GM23248 (cell line): ENCODE measurements at regions not wholly inside any gene's neighbourhood (a gene's known extent, or its start where the extent isn't known, plus 50 kb on each side); places are given as distances from the start of the nearest gene placed in this dataset.

Source experiments
- DNase-seq: peaks from one replicate; pipeline ENCODE4 v3.0.0-alpha.2; 2015
- H2AFZ ChIP-seq: fragments of 200-600 bp; sonication (generic); 2 replicates; pipeline ENCODE4 v1.6.1; 2016; ENCODE audit warnings: antibody characterized with exemption
- H3F3A ChIP-seq: fragments of 200-600 bp; sonication (generic); 2 replicates; pipeline ENCODE4 v1.6.1; 2016; ENCODE audit warnings: mild to moderate bottlenecking, antibody characterized with exemption, mixed run types; ENCODE audit not compliant: insufficient read depth
- H3K27ac ChIP-seq: fragments of 200-600 bp; sonication (generic); 2 replicates; pipeline ENCODE4 v1.5.1; 2016; ENCODE audit warnings: mild to moderate bottlenecking
- H3K27me3 ChIP-seq: fragments of 200-600 bp; sonication (generic); replicated peaks from 2 replicates; pipeline ENCODE4 v1.6.1; 2016; ENCODE audit warnings: mild to moderate bottlenecking; ENCODE audit not compliant: insufficient read depth
- H3K36me3 ChIP-seq: fragments of 200-600 bp; sonication (generic); 2 replicates; pipeline ENCODE4 v1.6.1; 2016; ENCODE audit warnings: low read depth, mild to moderate bottlenecking
- H3K4me1 ChIP-seq: fragments of 200-600 bp; sonication (generic); 2 replicates; pipeline ENCODE4 v1.6.1; 2016; ENCODE audit warnings: mild to moderate bottlenecking; ENCODE audit not compliant: insufficient read depth
- H3K4me2 ChIP-seq: fragments of 200-600 bp; sonication (generic); one replicate; pipeline ENCODE4 v1.6.1; 2016; ENCODE audit warnings: mild to moderate bottlenecking; ENCODE audit not compliant: unreplicated experiment
- H3K4me3 ChIP-seq: fragments of 200-600 bp; sonication (generic); 2 replicates; pipeline ENCODE4 v1.5.1; 2016; ENCODE audit warnings: mild to moderate bottlenecking
- H3K79me2 ChIP-seq: fragments of 200-600 bp; sonication (generic); 2 replicates; pipeline ENCODE4 v1.6.1; 2016; ENCODE audit warnings: mild to moderate bottlenecking; ENCODE audit not compliant: insufficient read depth
- H3K9ac ChIP-seq: fragments of 200-600 bp; sonication (generic); 2 replicates; pipeline ENCODE4 v1.6.1; 2016; ENCODE audit warnings: mild to moderate bottlenecking
- H3K9me2 ChIP-seq: fragments of 200-600 bp; sonication (generic); 2 replicates; pipeline ENCODE4 v1.6.1; 2016; ENCODE audit warnings: mixed run types, mild to moderate bottlenecking, moderate library complexity; ENCODE audit not compliant: insufficient read depth
- H3K9me3 ChIP-seq: fragments of 200-600 bp; sonication (generic); one replicate; pipeline ENCODE4 v1.6.1; 2017; ENCODE audit warnings: low read depth
- H4K20me1 ChIP-seq: fragments of 200-600 bp; sonication (generic); 2 replicates; pipeline ENCODE4 v1.6.0; 2016; ENCODE audit not compliant: insufficient read depth
- EZH2 ChIP-seq: fragments of 200-600 bp; sonication (generic); IDR thresholded peaks from 2 replicates; pipeline ENCODE4 v1.6.1; 2018; ENCODE audit warnings: antibody characterized with exemption, mild to moderate bottlenecking; ENCODE audit not compliant: insufficient read depth, poor library complexity, severe bottlenecking
- EZH2phosphoT487 ChIP-seq: fragments of 200-600 bp; sonication (generic); IDR thresholded peaks from 2 replicates; pipeline ENCODE4 v1.6.1; 2018; ENCODE audit warnings: antibody characterized with exemption, moderate library complexity, mild to moderate bottlenecking, low read depth; ENCODE audit not compliant: insufficient read depth
- WGBS, 2 experiments: methylation state at CpG; one replicate each; pipeline ENCODE4 v1.1.6; 2015 to 2017; ENCODE audit warnings: low lambda C conversion rate in 2 of 2, low coverage in 1 of 2; ENCODE audit errors: missing lambda C conversion rate in 2 of 2; 5-methylcytosine and 5-hydroxymethylcytosine counted together
- in situ Hi-C: fragments of 300-500 bp; cut with MboI; formaldehyde crosslinking; loops from 2 replicates; pipeline ENCODE4 v1.15.0; 2020

DNA sequence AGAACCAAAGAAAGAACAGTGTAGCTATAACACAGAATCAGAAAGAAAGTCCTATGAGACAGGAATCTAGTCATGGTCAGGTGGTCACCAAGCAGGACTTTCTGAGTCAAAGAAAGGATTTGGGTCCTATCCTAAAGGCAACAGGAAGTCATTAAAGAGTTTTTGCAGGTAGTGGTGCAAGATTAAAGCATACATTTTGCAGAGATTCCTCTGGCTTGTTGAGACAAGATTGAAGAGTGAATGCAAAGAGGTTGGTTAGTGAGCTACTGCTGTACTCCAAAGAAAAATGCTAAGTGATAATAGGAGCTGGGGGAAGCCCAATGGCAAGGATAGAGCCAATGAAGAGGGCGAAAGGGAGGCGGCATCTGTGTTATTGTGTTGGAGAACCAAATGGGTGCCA, 300.5 kb upstream of the KIF2A start:
- Histone ChIP-seq H3K9me2 (no peaks in the 10 kb centered on the region), H3K9ac (no peak overlapping the region)
- 46 to 53% methylated on average over 2 of the region's 2 CpGs for WGBS, 2 experiments

GRCh38 chr5:62007457-62007856, 298.5 kb upstream of the KIF2A start:
- Histone ChIP-seq H3K4me3 (no peak overlapping the region), H3K9ac (no peak overlapping the region), H3K4me1 (no peaks in the 10 kb centered on the region), H4K20me1 (no peaks in the 10 kb centered on the region), H3K27ac (no peak overlapping the region), H3K9me2 (no peaks in the 10 kb centered on the region), H3K79me2 (no peaks in the 10 kb centered on the region), H3K27me3 (no peaks in the 10 kb centered on the region), H3K9me3 (no peaks in the 10 kb centered on the region), H3F3A (no peaks in the 10 kb centered on the region), H3K36me3 (no peaks in the 10 kb centered on the region), H2AFZ (no peak overlapping the region), H3K4me2 (no peak overlapping the region)
- WGBS, 2 experiments = 26% methylated on average over 3 of the region's 3 CpGs
- no peak for DNase-seq
- TF ChIP-seq EZH2 (no peak), EZH2phosphoT487 (no peak)
- in situ Hi-C loops = no loop called here

More for the DNA sequence above, 300.5 kb upstream of the KIF2A start:
- H3K79me2 ChIP-seq = no peaks in the 10 kb centered on the region
- no peak overlapping the region for H3K27ac ChIP-seq
- H4K20me1 ChIP-seq = no peaks in the 10 kb centered on the region
- H3K27me3 ChIP-seq = no peaks in the 10 kb centered on the region
- H3K36me3 ChIP-seq = no peaks in the 10 kb centered on the region
- H3K4me2 ChIP-seq = no peak overlapping the region
- TF ChIP-seq EZH2 (no peak), EZH2phosphoT487 (no peak)
- no peak for DNase-seq
- in situ Hi-C loops = no loop called here
- no peak overlapping the region for H3K4me3 ChIP-seq
- no peaks in the 10 kb centered on the region for H3F3A ChIP-seq
- H2AFZ ChIP-seq = no peak overlapping the region
- H3K9me3 ChIP-seq = no peaks in the 10 kb centered on the region
- no peaks in the 10 kb centered on the region for H3K4me1 ChIP-seq

GRCh38 chr5:62011089-62011664, 294.8 kb upstream of the KIF2A start:
- no peak for DNase-seq
- H3K36me3 ChIP-seq = no peaks in the 10 kb centered on the region
- H3K79me2 ChIP-seq = no peaks in the 10 kb centered on the region
- no peaks in the 10 kb centered on the region for H3K4me1 ChIP-seq
- no peak overlapping the region for H3K4me2 ChIP-seq
- H3K27ac ChIP-seq = no peak overlapping the region
- in situ Hi-C loops = no loop called here
- WGBS, 2 experiments = 35 to 37% methylated on average over 5 of the region's 5 CpGs
- no peak overlapping the region for H3K9ac ChIP-seq
- no peaks in the 10 kb centered on the region for H3K9me3 ChIP-seq
- H3F3A ChIP-seq = no peaks in the 10 kb centered on the region
- no peaks in the 10 kb centered on the region for H3K9me2 ChIP-seq
- TF ChIP-seq EZH2phosphoT487 = no peak
- TF ChIP-seq EZH2 = no peak
- H4K20me1 ChIP-seq = no peaks in the 10 kb centered on the region
- H2AFZ ChIP-seq = no peak overlapping the region
- no peak overlapping the region for H3K4me3 ChIP-seq
- H3K27me3 ChIP-seq = no peaks in the 10 kb centered on the region

DNA sequence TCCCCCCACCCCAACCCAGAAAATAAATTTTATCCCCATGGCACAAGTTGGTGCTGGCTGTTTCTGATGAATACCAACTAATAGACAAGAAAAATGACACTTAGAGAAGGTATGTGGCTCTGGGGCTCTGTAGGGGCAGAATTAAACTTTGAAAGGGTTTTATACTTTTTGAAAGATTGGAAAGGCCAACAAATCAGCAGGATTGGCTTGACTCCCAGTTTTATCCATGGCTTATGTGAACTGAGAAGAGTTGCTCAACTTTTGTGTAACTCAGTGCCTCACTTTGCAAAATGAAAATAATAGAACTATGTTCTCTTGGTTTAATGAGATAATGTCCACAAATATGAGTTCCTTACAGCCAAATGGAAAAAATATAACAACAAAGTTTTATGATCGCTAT, 288.9 kb upstream of the KIF2A start:
- in situ Hi-C loops = no loop called here

GRCh38 chr5:62029303-62029702, 276.7 kb upstream of the KIF2A start:
- Histone ChIP-seq H3K4me2 (no peak overlapping the region), H3K27ac (no peak overlapping the region), H3K9me2 (no peaks in the 10 kb centered on the region), H3F3A (no peaks in the 10 kb centered on the region), H3K79me2 (no peaks in the 10 kb centered on the region), H3K36me3 (no peaks in the 10 kb centered on the region), H3K4me3 (no peak overlapping the region), H3K9ac (no peak overlapping the region), H4K20me1 (no peaks in the 10 kb centered on the region), H3K27me3 (no peaks in the 10 kb centered on the region), H3K9me3 (no peaks in the 10 kb centered on the region), H3K4me1 (no peaks in the 10 kb centered on the region), H2AFZ (no peak overlapping the region)
- peak; percentile 17 for DNase-seq
- in situ Hi-C loops = no loop called here
- WGBS, 2 experiments = 40 to 45% methylated on average over 2 of the region's 2 CpGs
- TF ChIP-seq EZH2phosphoT487 = no peak
- no peak for TF ChIP-seq EZH2

More for the DNA sequence above, 288.9 kb upstream of the KIF2A start:
- no peaks in the 10 kb centered on the region for H3K9me2 ChIP-seq
- DNase-seq = peak; percentile 7
- H3K4me2 ChIP-seq = no peak overlapping the region
- WGBS, 2 experiments = 28 to 34% methylated on average over 1 of the region's 1 CpG
- no peaks in the 10 kb centered on the region for H3K79me2 ChIP-seq
- H3K9ac ChIP-seq = no peak overlapping the region
- H2AFZ ChIP-seq = no peak overlapping the region
- H3K4me1 ChIP-seq = no peaks in the 10 kb centered on the region
- H3K4me3 ChIP-seq = no peak overlapping the region
- no peak for TF ChIP-seq EZH2
- TF ChIP-seq EZH2phosphoT487 = no peak
- no peaks in the 10 kb centered on the region for H3K27me3 ChIP-seq
- H3K36me3 ChIP-seq = no peaks in the 10 kb centered on the region
- H3K27ac ChIP-seq = no peak overlapping the region
- H4K20me1 ChIP-seq = no peaks in the 10 kb centered on the region
- H3F3A ChIP-seq = no peaks in the 10 kb centered on the region
- no peaks in the 10 kb centered on the region for H3K9me3 ChIP-seq
